Endodermal cell (in vitro differentiated cells): ENCODE measurements at regions not wholly inside any gene's neighbourhood (a gene's known extent, or its start where the extent isn't known, plus 50 kb on each side); places are given as distances from the start of the nearest gene placed in this dataset.

Source experiments
- DNase-seq: peaks from one replicate; pipeline ENCODE4 v3.0.0-alpha.2; 2017
- H3K27ac ChIP-seq: 2 replicates; pipeline ENCODE4 v1.5.1; 2013; ENCODE audit warnings: mild to moderate bottlenecking, low read depth, low read length, moderate library complexity
- H3K27me3 ChIP-seq: 2 replicates; pipeline ENCODE4 v1.6.1; 2013; ENCODE audit warnings: mild to moderate bottlenecking, low read length, moderate library complexity; ENCODE audit not compliant: insufficient read depth, control insufficient read depth, poor library complexity, severe bottlenecking
- H3K36me3 ChIP-seq: 2 replicates; pipeline ENCODE4 v1.7.0; 2013; ENCODE audit warnings: mild to moderate bottlenecking, low read length, moderate library complexity; ENCODE audit not compliant: control insufficient read depth, insufficient read depth
- H3K4me1 ChIP-seq: one replicate; pipeline ENCODE4 v1.7.0; 2013; ENCODE audit warnings: low read length; ENCODE audit not compliant: control insufficient read depth, insufficient read depth
- H3K4me3 ChIP-seq: 2 replicates; pipeline ENCODE4 v1.5.1; 2013; ENCODE audit warnings: mild to moderate bottlenecking, low read length, moderate library complexity
- H3K9ac ChIP-seq: 2 replicates; pipeline ENCODE4 v1.6.1; 2013; ENCODE audit warnings: mild to moderate bottlenecking, low read length, moderate library complexity; ENCODE audit not compliant: poor library complexity, severe bottlenecking; ENCODE audit errors: extremely low read depth
- H3K9me3 ChIP-seq: 2 replicates; pipeline ENCODE4 v1.6.1; 2013; ENCODE audit warnings: mild to moderate bottlenecking, low read length, moderate library complexity; ENCODE audit not compliant: control insufficient read depth
- H3K27ac Mint-ChIP-seq: 2 replicates; pipeline ENCODE4 v1.8.0; 2020; ENCODE audit warnings: mixed read lengths
- H3K27me3 Mint-ChIP-seq: 2 replicates; pipeline ENCODE4 v1.8.0; 2021; ENCODE audit warnings: mild to moderate bottlenecking, mixed read lengths; ENCODE audit not compliant: insufficient read depth
- H3K36me3 Mint-ChIP-seq: 2 replicates; pipeline ENCODE4 v1.8.0; 2020; ENCODE audit warnings: low read depth, mixed read lengths
- H3K4me1 Mint-ChIP-seq: 2 replicates; pipeline ENCODE4 v1.8.0; 2020; ENCODE audit warnings: mixed read lengths
- H3K4me3 Mint-ChIP-seq: 2 replicates; pipeline ENCODE4 v1.8.0; 2020; ENCODE audit warnings: mild to moderate bottlenecking, moderate library complexity, mixed read lengths
- H3K9me3 Mint-ChIP-seq: 2 replicates; pipeline ENCODE4 v1.8.0; 2020; ENCODE audit warnings: mild to moderate bottlenecking, mixed read lengths
- CTCF ChIP-seq: fragments of 200-600 bp; sonication (generic); conservative IDR thresholded peaks from 2 replicates; pipeline ENCODE4 v1.5.0; 2021; ENCODE audit warnings: antibody characterized with exemption, mild to moderate bottlenecking
- WGBS, 2 experiments: methylation state at CpG; one replicate each; pipeline versions ENCODE4 v1.1.5 to v1.1.7; 2013; ENCODE audit warnings: missing lambda C conversion rate in 2 of 2, mixed read lengths in 1 of 2; ENCODE audit not compliant: insufficient coverage in 1 of 2, insufficient read length in 1 of 2; 5-methylcytosine and 5-hydroxymethylcytosine counted together

GRCh38 chr15:96435022-96435421 lies 104.5 kb downstream of the NR2F2 start:
- no peak for TF ChIP-seq CTCF
- H3K9me3 ChIP-seq = no peaks in the 10 kb centered on the region
- H3K4me3 ChIP-seq = no peak overlapping the region
- H3K4me3 Mint-ChIP-seq = no peak overlapping the region
- H3K9me3 Mint-ChIP-seq = no peaks in the 10 kb centered on the region
- no peak overlapping the region for H3K9ac ChIP-seq
- H3K4me1 Mint-ChIP-seq = peaks cover 17% of the 10 kb centered on the region
- 92 to 100% methylated on average over 1 to 3 of the region's 4 CpGs for WGBS, 2 experiments
- no peak for DNase-seq
- no peak overlapping the region for H3K27ac ChIP-seq
- H3K36me3 ChIP-seq = no peaks in the 10 kb centered on the region
- H3K27me3 Mint-ChIP-seq = no peaks in the 10 kb centered on the region
- peaks cover 14% of the 10 kb centered on the region for H3K4me1 ChIP-seq
- H3K27ac Mint-ChIP-seq = no peak overlapping the region
- no peaks in the 10 kb centered on the region for H3K27me3 ChIP-seq
- no peaks in the 10 kb centered on the region for H3K36me3 Mint-ChIP-seq

GRCh38 chr15:96435841-96436240 lies 105.3 kb downstream of the NR2F2 start:
- Mint-ChIP-seq H3K27me3 (no peaks in the 10 kb centered on the region), H3K4me1 (peaks cover 15% of the 10 kb centered on the region), H3K9me3 (no peaks in the 10 kb centered on the region), H3K4me3 (no peak overlapping the region), H3K27ac (no peak overlapping the region), H3K36me3 (no peaks in the 10 kb centered on the region)
- no peak for TF ChIP-seq CTCF
- H3K27me3 ChIP-seq = no peaks in the 10 kb centered on the region
- 91% methylated on average over 3 of the region's 3 CpGs; no CpG with 5 or more reads in 1 of the 2 experiments for WGBS, 2 experiments
- peaks cover 14% of the 10 kb centered on the region for H3K4me1 ChIP-seq
- H3K9me3 ChIP-seq = no peaks in the 10 kb centered on the region
- no peak overlapping the region for H3K9ac ChIP-seq
- no peak for DNase-seq
- H3K36me3 ChIP-seq = no peaks in the 10 kb centered on the region
- no peak overlapping the region for H3K4me3 ChIP-seq
- H3K27ac ChIP-seq = no peak overlapping the region

- Histone ChIP-seq H3K4me3 (no peak overlapping the region), H3K4me1 (no peaks in the 10 kb centered on the region), H3K9ac (no peak overlapping the region), H3K9me3 (no peaks in the 10 kb centered on the region), H3K27ac (no peak overlapping the region), H3K27me3 (peaks cover 8% of the 10 kb centered on the region), H3K36me3 (no peaks in the 10 kb centered on the region)
- Mint-ChIP-seq H3K4me1 (no peaks in the 10 kb centered on the region), H3K27ac (no peak overlapping the region), H3K4me3 (no peak overlapping the region), H3K9me3 (no peaks in the 10 kb centered on the region), H3K27me3 (peaks cover 15% of the 10 kb centered on the region), H3K36me3 (no peaks in the 10 kb centered on the region)
- peak; percentile 58 for DNase-seq
- 87 to 92% methylated on average over 3 to 4 of the region's 4 CpGs for WGBS, 2 experiments
- TF ChIP-seq CTCF = peak; percentile 28
These were observed 110.5 kb downstream of the NR2F2 start for GRCh38 chr15:96440978-96441377.
